HG03442 (cell line): ENCODE measurements at regions not wholly inside any gene's neighbourhood (a gene's known extent, or its start where the extent isn't known, plus 50 kb on each side); places are given as distances from the start of the nearest gene placed in this dataset.
"Not testable (repeated sequence)": the region's sequence is repeated elsewhere in the genome, so short reads cannot be mapped to it uniquely, and the experiment has no call there.

Experiments used
- ATAC-seq: cut with Tn5 transposase; IDR thresholded peaks from one replicate; pipeline ENCODE4 v1.9.1; 2021; ENCODE audit warnings: mild to moderate bottlenecking, moderate library complexity; ENCODE audit not compliant: unreplicated experiment

- no peak for ATAC-seq
These were observed 606.6 kb upstream of the ROBO1 start for GRCh38 chr3:80374423-80374822.

GRCh38 chr3:80368616-80369015 lies 600.8 kb upstream of the ROBO1 start:
- ATAC-seq = no peak

- ATAC-seq = no peak
These were observed 599.2 kb upstream of the ROBO1 start for GRCh38 chr3:80366808-80367548.

GRCh38 chr3:80357761-80358160 lies 590.0 kb upstream of the ROBO1 start:
- ATAC-seq = no peak

GRCh38 chr3:80355144-80355543 lies 587.3 kb upstream of the ROBO1 start:
- no peak for ATAC-seq

GRCh38 chr3:80351201-80351600 lies 583.4 kb upstream of the ROBO1 start:
- no peak for ATAC-seq

GRCh38 chr3:80350771-80351170 lies 583.0 kb upstream of the ROBO1 start:
- ATAC-seq = no peak

- no peak for ATAC-seq
These were observed 570.6 kb upstream of the ROBO1 start for GRCh38 chr3:80338366-80338765.

GRCh38 chr3:80334534-80334933 lies 566.7 kb upstream of the ROBO1 start:
- ATAC-seq = no peak

GRCh38 chr3:80331494-80332170 lies 563.8 kb upstream of the ROBO1 start:
- ATAC-seq = no peak

GRCh38 chr3:80314541-80314940 lies 546.7 kb upstream of the ROBO1 start:
- ATAC-seq = not testable (repeated sequence)

GRCh38 chr3:80308637-80309036 lies 540.8 kb upstream of the ROBO1 start:
- no peak for ATAC-seq

GRCh38 chr3:80307844-80308243 lies 540.0 kb upstream of the ROBO1 start:
- ATAC-seq = no peak

- ATAC-seq = no peak
These were observed 529.9 kb upstream of the ROBO1 start for GRCh38 chr3:80297720-80298119.

GRCh38 chr3:80285388-80285787 lies 517.6 kb upstream of the ROBO1 start:
- no peak for ATAC-seq

GRCh38 chr3:80283783-80284182 lies 516.0 kb upstream of the ROBO1 start:
- no peak for ATAC-seq

GRCh38 chr3:80278056-80278455 lies 510.3 kb upstream of the ROBO1 start:
- ATAC-seq = no peak

- no peak for ATAC-seq
These were observed 507.3 kb upstream of the ROBO1 start for GRCh38 chr3:80275120-80275519.

GRCh38 chr3:80263260-80263659 lies 495.5 kb upstream of the ROBO1 start:
- ATAC-seq = no peak

GRCh38 chr3:80261082-80261481 lies 493.3 kb upstream of the ROBO1 start:
- ATAC-seq = no peak

- no peak for ATAC-seq
These were observed 491.9 kb upstream of the ROBO1 start for GRCh38 chr3:80259736-80260135.

GRCh38 chr3:80252113-80252512 lies 484.3 kb upstream of the ROBO1 start:
- ATAC-seq = no peak

- ATAC-seq = no peak
These were observed 480.0 kb upstream of the ROBO1 start for GRCh38 chr3:80247766-80248165.
